ENCODE measurements at regions not wholly inside any gene's neighbourhood (a gene's known extent, or its start where the extent isn't known, plus 50 kb on each side); places are given as distances from the start of the nearest gene placed in this dataset.
"Not testable (repeated sequence)": the region's sequence is repeated elsewhere in the genome, so short reads cannot be mapped to it uniquely, and the experiment has no call there.

DNA sequence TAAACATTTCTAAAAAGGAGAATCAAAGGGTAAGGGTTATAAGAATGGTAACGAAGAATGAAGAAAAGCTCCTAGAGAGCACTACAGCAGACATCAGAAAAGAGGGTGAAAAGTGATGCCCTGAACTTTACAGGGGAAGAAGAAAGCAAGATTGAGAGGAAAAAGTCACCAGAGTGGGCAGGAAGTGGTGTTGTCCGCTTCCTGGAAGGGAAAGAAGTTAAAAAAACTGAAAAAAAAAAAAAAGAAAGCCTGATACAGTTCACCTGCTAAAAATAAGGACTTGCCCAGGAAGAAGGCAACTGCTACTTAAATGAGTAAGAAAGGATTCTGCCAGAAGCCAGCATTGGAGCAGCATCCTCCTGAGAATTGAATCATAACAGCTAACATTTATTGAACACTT is 330.1 kb upstream of the PHF14 start:
- intact Hi-C loops (cut with micrococcal nuclease), result no loop called here
- no peaks in the 10 kb centered on the region for H3K36me3 ChIP-seq
- no peaks in the 10 kb centered on the region for H3K4me1 ChIP-seq
- H3K4me3 ChIP-seq, result no peak overlapping the region
- DNase-seq, result no peak
- TF ChIP-seq CTCF (IDR thresholded peaks at IDR 0.05; ENCODE audit: borderline replicate concordance), result no peak
- no peaks in the 10 kb centered on the region for H3K9me3 ChIP-seq (replicated peaks)
- H3K27me3 ChIP-seq (ENCODE audit: low read depth), result no peaks in the 10 kb centered on the region
- no peak overlapping the region for H3K27ac ChIP-seq (replicated peaks)

GRCh38 chr7:10644849-10645248 is 328.8 kb upstream of the PHF14 start:
- DNase-seq, result no peak
- H3K4me1 ChIP-seq, result no peaks in the 10 kb centered on the region
- no peaks in the 10 kb centered on the region for H3K27me3 ChIP-seq (ENCODE audit: low read depth)
- no peak overlapping the region for H3K27ac ChIP-seq (replicated peaks)
- no peak for TF ChIP-seq CTCF (IDR thresholded peaks at IDR 0.05; ENCODE audit: borderline replicate concordance)
- intact Hi-C loops (cut with micrococcal nuclease), result no loop called here
- no peak overlapping the region for H3K4me3 ChIP-seq
- no peaks in the 10 kb centered on the region for H3K36me3 ChIP-seq
- H3K9me3 ChIP-seq (replicated peaks), result no peaks in the 10 kb centered on the region

GRCh38 chr7:10646194-10646593 is 327.5 kb upstream of the PHF14 start:
- no peaks in the 10 kb centered on the region for H3K27me3 ChIP-seq (ENCODE audit: low read depth)
- no peak for DNase-seq
- H3K4me1 ChIP-seq, result no peaks in the 10 kb centered on the region
- H3K4me3 ChIP-seq, result no peak overlapping the region
- H3K27ac ChIP-seq (replicated peaks), result no peak overlapping the region
- intact Hi-C loops (cut with micrococcal nuclease), result no loop called here
- H3K9me3 ChIP-seq (replicated peaks), result no peaks in the 10 kb centered on the region
- no peak for TF ChIP-seq CTCF (IDR thresholded peaks at IDR 0.05; ENCODE audit: borderline replicate concordance)
- no peaks in the 10 kb centered on the region for H3K36me3 ChIP-seq

- no peak overlapping the region for H3K27ac ChIP-seq (replicated peaks)
- no peaks in the 10 kb centered on the region for H3K9me3 ChIP-seq (replicated peaks)
- intact Hi-C loops (cut with micrococcal nuclease), result no loop called here
- no peak for DNase-seq
- H3K27me3 ChIP-seq (ENCODE audit: low read depth), result no peaks in the 10 kb centered on the region
- no peak overlapping the region for H3K4me3 ChIP-seq
- no peaks in the 10 kb centered on the region for H3K36me3 ChIP-seq
- no peak for TF ChIP-seq CTCF (IDR thresholded peaks at IDR 0.05; ENCODE audit: borderline replicate concordance)
- no peaks in the 10 kb centered on the region for H3K4me1 ChIP-seq
These were observed 325.4 kb upstream of the PHF14 start for GRCh38 chr7:10648289-10648688.

- H3K36me3 ChIP-seq; H3K27me3 ChIP-seq (ENCODE audit: low read depth); H3K4me3 ChIP-seq; H3K27ac ChIP-seq (replicated peaks); H3K4me1 ChIP-seq; intact Hi-C loops (cut with micrococcal nuclease); H3K9me3 ChIP-seq (replicated peaks); DNase-seq: not testable (repeated sequence)
These were observed 324.6 kb upstream of the PHF14 start for GRCh38 chr7:10649120-10649519.

DNA sequence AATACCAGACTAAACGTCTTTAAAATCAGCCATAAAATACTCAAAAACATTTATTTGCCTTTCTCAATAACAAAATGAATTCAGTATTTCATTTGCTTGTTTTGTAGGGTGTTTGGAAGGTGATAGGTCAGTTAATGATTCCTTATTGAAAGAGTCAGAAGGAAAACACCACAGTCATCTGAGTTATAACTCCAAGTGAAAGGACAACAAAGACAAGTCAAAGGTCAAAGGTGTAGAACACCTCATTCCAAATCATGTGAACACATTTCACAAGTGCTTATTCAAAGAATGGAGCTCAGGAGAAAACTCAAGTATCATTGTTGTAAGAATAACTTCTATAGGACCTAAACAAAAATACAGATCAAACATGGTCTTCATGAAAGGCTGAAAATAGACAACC is 318.6 kb upstream of the PHF14 start:
- Histone ChIP-seq H3K4me1 (no peaks in the 10 kb centered on the region), H3K27ac (replicated peaks) (no peak overlapping the region), H3K9me3 (replicated peaks) (no peaks in the 10 kb centered on the region), H3K4me3 (no peak overlapping the region), H3K36me3 (no peaks in the 10 kb centered on the region), H3K27me3 (ENCODE audit: low read depth) (no peaks in the 10 kb centered on the region)
- intact Hi-C loops (cut with micrococcal nuclease), result no loop called here
- no peak for TF ChIP-seq CTCF (IDR thresholded peaks at IDR 0.05; ENCODE audit: borderline replicate concordance)
- DNase-seq, result no peak

Measured in left ventricle myocardium inferior (tissue), 1 donor.